Activated T-cell treated with anti-CD3 and anti-CD28 coated beads, Interleukin-2, amount 50 U/mL, for 1 hour (primary cell): ENCODE measurements at regions not wholly inside any gene's neighbourhood (a gene's known extent, or its start where the extent isn't known, plus 50 kb on each side); places are given as distances from the start of the nearest gene placed in this dataset.

ENCODE experiments used
- DNase-seq: peaks from one replicate; pipeline ENCODE4 v3.0.0-alpha.2; 2020

DNA sequence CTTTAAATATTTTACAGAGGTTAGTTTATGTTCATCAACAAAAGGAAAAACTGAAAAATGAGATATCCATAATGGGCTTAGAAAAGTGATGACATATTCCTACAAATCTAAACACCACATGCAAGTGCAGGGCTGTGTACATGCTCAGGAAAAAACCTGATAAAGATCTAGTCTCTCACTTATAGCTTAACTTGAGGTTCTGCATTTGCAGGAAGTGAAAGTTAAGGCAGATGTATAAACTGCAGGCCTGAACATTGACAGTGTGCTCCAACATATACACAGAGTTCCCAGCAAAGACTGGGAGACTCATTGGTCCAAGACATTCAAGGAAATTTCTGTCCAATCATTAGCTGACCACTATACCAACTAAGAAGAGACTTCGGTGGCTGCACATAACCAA lies 63.8 kb upstream of the RET start:
- DNase-seq: no peak

- DNase-seq: no peak
Measured at GRCh38 chr10:43024524-43024923, 52.3 kb upstream of the RET start.

- no peak for DNase-seq
Measured at GRCh38 chr10:43024942-43025700, 51.7 kb upstream of the RET start.

- DNase-seq: no peak
Measured at GRCh38 chr10:43026039-43026973, 50.6 kb upstream of the RET start.
